Activated CD8-positive, alpha-beta memory T cell treated with anti-CD3 and anti-CD28 coated beads, Interleukin-2, amount 10 ng/mL, durations not matched to agents 7 days and 5 days (primary cell): ENCODE measurements at regions not wholly inside any gene's neighbourhood (a gene's known extent, or its start where the extent isn't known, plus 50 kb on each side); places are given as distances from the start of the nearest gene placed in this dataset.
"Not testable (repeated sequence)": the region's sequence is repeated elsewhere in the genome, so short reads cannot be mapped to it uniquely, and the experiment has no call there.

ENCODE experiments used
- ATAC-seq: fragments of 150-1000 bp; cut with Tn5 transposase; one replicate; pipeline ENCODE4 v1.10.0; 2021; ENCODE audit warnings: moderate library complexity
- CTCF ChIA-PET: fragments of 350-600 bp; sonication (Branson Sonifier 250); formaldehyde crosslinking; loops from one replicate; lab custom pipeline; 2021; ENCODE audit warnings: antibody characterized with exemption; lab: Charles Lee
- DNase-seq: peaks from one replicate; pipeline ENCODE4 v3.0.0-alpha.2; 2020
- H3K27ac Mint-ChIP-seq: one replicate; pipeline ENCODE4 v1.8.0; 2021; ENCODE audit warnings: mild to moderate bottlenecking, mixed read lengths
- H3K27me3 Mint-ChIP-seq: one replicate; pipeline ENCODE4 v1.8.0; 2021; ENCODE audit warnings: mixed read lengths
- H3K36me3 Mint-ChIP-seq: one replicate; pipeline ENCODE4 v1.8.0; 2021; ENCODE audit warnings: mild to moderate bottlenecking, mixed read lengths
- H3K4me1 Mint-ChIP-seq: one replicate; pipeline ENCODE4 v1.8.0; 2021; ENCODE audit warnings: mixed read lengths
- H3K4me3 Mint-ChIP-seq: one replicate; pipeline ENCODE4 v1.8.0; 2021; ENCODE audit warnings: mild to moderate bottlenecking, moderate library complexity, mixed read lengths
- H3K9me3 Mint-ChIP-seq: one replicate; pipeline ENCODE4 v1.8.0; 2022; ENCODE audit warnings: low read depth, mixed read lengths

GRCh38 chr2:155485141-155485842 is 786.8 kb downstream of the KCNJ3 start:
- H3K9me3 Mint-ChIP-seq, result peaks cover 2% of the 10 kb centered on the region
- CTCF ChIA-PET, result no interaction called here
- H3K4me1 Mint-ChIP-seq, result no peaks in the 10 kb centered on the region
- H3K27ac Mint-ChIP-seq, result no peak overlapping the region
- no peak for DNase-seq
- no peak for ATAC-seq
- no peak overlapping the region for H3K4me3 Mint-ChIP-seq
- H3K36me3 Mint-ChIP-seq, result no peaks in the 10 kb centered on the region
- H3K27me3 Mint-ChIP-seq, result no peaks in the 10 kb centered on the region

GRCh38 chr2:155481141-155481540 is 782.6 kb downstream of the KCNJ3 start:
- Mint-ChIP-seq H3K27me3 (no peaks in the 10 kb centered on the region), H3K27ac (no peak overlapping the region), H3K36me3 (no peaks in the 10 kb centered on the region), H3K4me1 (no peaks in the 10 kb centered on the region), H3K4me3 (no peak overlapping the region), H3K9me3 (no peaks in the 10 kb centered on the region)
- ATAC-seq (no peak), DNase-seq (no peak)
- CTCF ChIA-PET, result no interaction called here

GRCh38 chr2:155472018-155472417 is 773.5 kb downstream of the KCNJ3 start:
- H3K27me3 Mint-ChIP-seq, H3K27ac Mint-ChIP-seq, DNase-seq, H3K9me3 Mint-ChIP-seq, H3K4me1 Mint-ChIP-seq, ATAC-seq, H3K36me3 Mint-ChIP-seq, H3K4me3 Mint-ChIP-seq, CTCF ChIA-PET: not testable (repeated sequence)

- no peak overlapping the region for H3K27ac Mint-ChIP-seq
- no peaks in the 10 kb centered on the region for H3K27me3 Mint-ChIP-seq
- no peak overlapping the region for H3K4me3 Mint-ChIP-seq
- H3K9me3 Mint-ChIP-seq, result no peaks in the 10 kb centered on the region
- DNase-seq, result no peak
- H3K36me3 Mint-ChIP-seq, result no peaks in the 10 kb centered on the region
- CTCF ChIA-PET, result no interaction called here
- H3K4me1 Mint-ChIP-seq, result no peaks in the 10 kb centered on the region
- ATAC-seq, result no peak
Measured at GRCh38 chr2:155456222-155456621, 757.7 kb downstream of the KCNJ3 start.

- no peaks in the 10 kb centered on the region for H3K36me3 Mint-ChIP-seq
- H3K9me3 Mint-ChIP-seq, result peaks cover 6% of the 10 kb centered on the region
- no peak overlapping the region for H3K4me3 Mint-ChIP-seq
- H3K27ac Mint-ChIP-seq, result no peak overlapping the region
- ATAC-seq (no peak), DNase-seq (no peak)
- H3K27me3 Mint-ChIP-seq, result no peaks in the 10 kb centered on the region
- CTCF ChIA-PET, result no interaction called here
- no peaks in the 10 kb centered on the region for H3K4me1 Mint-ChIP-seq
Measured at GRCh38 chr2:155442755-155443372, 744.4 kb downstream of the KCNJ3 start.

GRCh38 chr2:155442088-155442487 is 743.6 kb downstream of the KCNJ3 start:
- Mint-ChIP-seq H3K4me1 (no peaks in the 10 kb centered on the region), H3K27me3 (no peaks in the 10 kb centered on the region), H3K4me3 (no peak overlapping the region), H3K36me3 (no peaks in the 10 kb centered on the region), H3K9me3 (peaks cover 6% of the 10 kb centered on the region), H3K27ac (no peak overlapping the region)
- ATAC-seq (no peak), DNase-seq (no peak)
- CTCF ChIA-PET, result no interaction called here

GRCh38 chr2:155431004-155431507 is 732.6 kb downstream of the KCNJ3 start:
- no peak overlapping the region for H3K27ac Mint-ChIP-seq
- no peak overlapping the region for H3K4me3 Mint-ChIP-seq
- H3K36me3 Mint-ChIP-seq, result no peaks in the 10 kb centered on the region
- ATAC-seq (no peak), DNase-seq (no peak)
- H3K9me3 Mint-ChIP-seq, result no peaks in the 10 kb centered on the region
- no peaks in the 10 kb centered on the region for H3K4me1 Mint-ChIP-seq
- no peaks in the 10 kb centered on the region for H3K27me3 Mint-ChIP-seq
- CTCF ChIA-PET, result no interaction called here

- Mint-ChIP-seq H3K27me3 (no peaks in the 10 kb centered on the region), H3K9me3 (no peaks in the 10 kb centered on the region), H3K36me3 (no peaks in the 10 kb centered on the region), H3K4me1 (no peaks in the 10 kb centered on the region), H3K4me3 (no peak overlapping the region), H3K27ac (no peak overlapping the region)
- CTCF ChIA-PET, result no interaction called here
- ATAC-seq, result no peak
- no peak for DNase-seq
Measured at GRCh38 chr2:155427470-155427869, 729.0 kb downstream of the KCNJ3 start.

GRCh38 chr2:155424518-155424917 is 726.0 kb downstream of the KCNJ3 start:
- Mint-ChIP-seq H3K27me3 (no peaks in the 10 kb centered on the region), H3K4me3 (no peak overlapping the region), H3K36me3 (no peaks in the 10 kb centered on the region), H3K27ac (no peak overlapping the region), H3K9me3 (no peaks in the 10 kb centered on the region), H3K4me1 (no peaks in the 10 kb centered on the region)
- CTCF ChIA-PET, result no interaction called here
- DNase-seq (no peak), ATAC-seq (no peak)

GRCh38 chr2:155418753-155419152 is 720.3 kb downstream of the KCNJ3 start:
- no peaks in the 10 kb centered on the region for H3K36me3 Mint-ChIP-seq
- CTCF ChIA-PET, result no interaction called here
- no peak for DNase-seq
- H3K4me1 Mint-ChIP-seq, result no peaks in the 10 kb centered on the region
- H3K27me3 Mint-ChIP-seq, result no peaks in the 10 kb centered on the region
- no peak overlapping the region for H3K27ac Mint-ChIP-seq
- H3K9me3 Mint-ChIP-seq, result no peaks in the 10 kb centered on the region
- ATAC-seq, result no peak
- H3K4me3 Mint-ChIP-seq, result no peak overlapping the region

- DNase-seq (no peak), ATAC-seq (no peak)
- Mint-ChIP-seq H3K27me3 (no peaks in the 10 kb centered on the region), H3K4me1 (no peaks in the 10 kb centered on the region), H3K36me3 (no peaks in the 10 kb centered on the region), H3K9me3 (no peaks in the 10 kb centered on the region), H3K27ac (no peak overlapping the region), H3K4me3 (no peak overlapping the region)
- CTCF ChIA-PET, result no interaction called here
Measured at GRCh38 chr2:155412598-155412997, 714.1 kb downstream of the KCNJ3 start.

GRCh38 chr2:155404433-155405002 is 706.0 kb downstream of the KCNJ3 start:
- DNase-seq, result no peak
- no peaks in the 10 kb centered on the region for H3K36me3 Mint-ChIP-seq
- H3K27ac Mint-ChIP-seq, result no peak overlapping the region
- ATAC-seq, result no peak
- H3K4me1 Mint-ChIP-seq, result no peaks in the 10 kb centered on the region
- H3K4me3 Mint-ChIP-seq, result no peak overlapping the region
- H3K9me3 Mint-ChIP-seq, result peaks cover 8% of the 10 kb centered on the region
- H3K27me3 Mint-ChIP-seq, result no peaks in the 10 kb centered on the region
- CTCF ChIA-PET, result no interaction called here

- Mint-ChIP-seq H3K4me1 (no peaks in the 10 kb centered on the region), H3K9me3 (no peaks in the 10 kb centered on the region), H3K27ac (no peak overlapping the region), H3K27me3 (peaks cover 5% of the 10 kb centered on the region), H3K4me3 (no peak overlapping the region), H3K36me3 (no peaks in the 10 kb centered on the region)
- CTCF ChIA-PET, result no interaction called here
- no peak for ATAC-seq
- no peak for DNase-seq
Measured at GRCh38 chr2:155393406-155393805, 694.9 kb downstream of the KCNJ3 start.

GRCh38 chr2:155391613-155392130 is 693.2 kb downstream of the KCNJ3 start:
- H3K27ac Mint-ChIP-seq, result no peak overlapping the region
- no peak overlapping the region for H3K4me3 Mint-ChIP-seq
- ATAC-seq (no peak), DNase-seq (no peak)
- H3K4me1 Mint-ChIP-seq, result no peaks in the 10 kb centered on the region
- CTCF ChIA-PET, result no interaction called here
- H3K27me3 Mint-ChIP-seq, result peaks cover 10% of the 10 kb centered on the region
- H3K9me3 Mint-ChIP-seq, result no peaks in the 10 kb centered on the region
- no peaks in the 10 kb centered on the region for H3K36me3 Mint-ChIP-seq
